IMR-90 (cell line): ENCODE measurements at regions not wholly inside any gene's neighbourhood (a gene's known extent, or its start where the extent isn't known, plus 50 kb on each side); places are given as distances from the start of the nearest gene placed in this dataset.

ENCODE experiments used
- ATAC-seq: fragments of 200-7000 bp; cut with Tn5 transposase; 2 replicates; pipeline ENCODE4 v1.9.1; 2020; ENCODE audit warnings: low read depth, mild to moderate bottlenecking, moderate library complexity
- BruUV-seq: library from RNA; stranded (reverse); fragments of 400-500 nt; replicated peaks from 2 replicates; lab custom pipeline; 2021; lab: Mats Ljungman, UMichigan
- CTCF ChIA-PET: fragments of 300-600 bp; formaldehyde crosslinking; extraction: SDS; loops from one replicate; lab custom pipeline; 2021; ENCODE audit warnings: antibody characterized with exemption; lab: Yijun Ruan, JAX
- POLR2A ChIA-PET: fragments of 300-600 bp; sonication (Branson Sonifier 250); formaldehyde crosslinking; loops from one replicate; lab custom pipeline; 2022; ENCODE audit warnings: antibody characterized with exemption; ENCODE audit not compliant: unreplicated experiment; lab: Charles Lee
- DNase-seq: peaks from one replicate; pipeline ENCODE4 v3.0.0; 2013
- H2AFZ ChIP-seq: replicated peaks from 2 replicates; pipeline ENCODE3; 2013; ENCODE audit warnings: low read length, mild to moderate bottlenecking; ENCODE audit not compliant: poor library complexity
- H2AK5ac ChIP-seq: 2 replicates; pipeline ENCODE4 v1.6.1; 2013; ENCODE audit warnings: low read depth, low read length, inconsistent platforms
- H2AK9ac ChIP-seq: replicated peaks from 2 replicates; pipeline ENCODE3; 2013; ENCODE audit warnings: mild to moderate bottlenecking, low read depth, low read length, moderate library complexity; ENCODE audit not compliant: poor library complexity
- H2BK120ac ChIP-seq: 2 replicates; pipeline ENCODE4 v1.6.1; 2013; ENCODE audit warnings: low read depth, low read length, inconsistent platforms
- H2BK15ac ChIP-seq: 3 replicates; pipeline ENCODE4 v1.6.1; 2013; ENCODE audit warnings: low read depth, low read length, inconsistent platforms
- H2BK20ac ChIP-seq: 2 replicates; pipeline ENCODE4 v1.6.1; 2013; ENCODE audit warnings: low read depth, mild to moderate bottlenecking, inconsistent platforms, low read length, moderate library complexity
- H2BK5ac ChIP-seq: 2 replicates; pipeline ENCODE4 v1.6.1; 2013; ENCODE audit warnings: mild to moderate bottlenecking, low read depth, low read length, inconsistent platforms; ENCODE audit not compliant: poor library complexity, severe bottlenecking
- H3K14ac ChIP-seq: replicated peaks from 2 replicates; pipeline ENCODE4 v1.6.1; 2013; ENCODE audit warnings: low read depth, low read length, inconsistent platforms
- H3K18ac ChIP-seq: 2 replicates; pipeline ENCODE4 v1.6.1; 2013; ENCODE audit warnings: low read depth, low read length, control low read depth
- H3K23ac ChIP-seq: 2 replicates; pipeline ENCODE4 v1.6.1; 2013; ENCODE audit warnings: low read depth, low read length, inconsistent platforms
- H3K27ac ChIP-seq: 2 replicates; pipeline ENCODE4 v1.5.1; 2013; ENCODE audit warnings: mild to moderate bottlenecking, control low read depth, low read length; ENCODE audit not compliant: insufficient read depth
- H3K27me3 ChIP-seq: 2 replicates; pipeline ENCODE4 v1.6.1; 2013; ENCODE audit warnings: low read length; ENCODE audit not compliant: control insufficient read depth, insufficient read depth
- H3K36me3 ChIP-seq: 2 replicates; pipeline ENCODE4 v1.6.1; 2013; ENCODE audit warnings: low read length, mixed read lengths; ENCODE audit not compliant: control insufficient read depth, insufficient read depth
- H3K4ac ChIP-seq: 2 replicates; pipeline ENCODE4 v1.6.1; 2013; ENCODE audit warnings: low read depth, low read length, inconsistent platforms
- H3K4me1 ChIP-seq: 2 replicates; pipeline ENCODE4 v1.6.1; 2013; ENCODE audit warnings: low read length, mixed read lengths; ENCODE audit not compliant: control insufficient read depth, insufficient read depth
- H3K4me2 ChIP-seq: 2 replicates; pipeline ENCODE4 v1.6.1; 2013; ENCODE audit warnings: low read depth, mild to moderate bottlenecking, control low read depth, low read length, moderate library complexity
- H3K4me3 ChIP-seq: 2 replicates; pipeline ENCODE4 v1.5.1; 2013; ENCODE audit warnings: low read depth, mild to moderate bottlenecking, control low read depth, low read length, moderate library complexity; ENCODE audit not compliant: insufficient read depth
- H3K56ac ChIP-seq: 2 replicates; pipeline ENCODE4 v1.6.1; 2013; ENCODE audit warnings: low read length, inconsistent platforms; ENCODE audit not compliant: insufficient read depth; ENCODE audit errors: extremely low read depth
- H3K79me1 ChIP-seq, 2 experiments: 2 replicates each; pipeline ENCODE4 v1.6.1; 2013; ENCODE audit warnings: low read length in 2 of 2, inconsistent platforms in 1 of 2, low read depth in 1 of 2
- H3K9ac ChIP-seq: 2 replicates; pipeline ENCODE4 v1.6.1; 2013; ENCODE audit warnings: low read depth, low read length, control low read depth
- H3K9me1 ChIP-seq: 2 replicates; pipeline ENCODE4 v1.6.1; 2013; ENCODE audit warnings: low read length, inconsistent platforms; ENCODE audit not compliant: insufficient read depth
- H3K9me3 ChIP-seq: 2 replicates; pipeline ENCODE4 v1.6.1; 2013; ENCODE audit warnings: low read length; ENCODE audit not compliant: control insufficient read depth, insufficient read depth
- H4K20me1 ChIP-seq: 2 replicates; pipeline ENCODE4 v1.6.1; 2013; ENCODE audit warnings: low read length, inconsistent platforms; ENCODE audit not compliant: insufficient read depth
- H4K5ac ChIP-seq: 2 replicates; pipeline ENCODE4 v1.6.1; 2013; ENCODE audit warnings: mild to moderate bottlenecking, low read depth, low read length, control low read depth
- H4K8ac ChIP-seq, 2 experiments: 2 replicates each; pipeline ENCODE4 v1.6.1; 2013; ENCODE audit warnings: low read depth in 2 of 2, low read length in 2 of 2, control low read depth in 1 of 2, inconsistent platforms in 1 of 2
- H4K91ac ChIP-seq: 2 replicates; pipeline ENCODE4 v1.6.1; 2013; ENCODE audit warnings: low read depth, low read length, inconsistent platforms; ENCODE audit not compliant: insufficient read depth
- CEBPB ChIP-seq: IDR thresholded peaks from 2 replicates; pipeline ENCODE4 v1.6.1; 2012; ENCODE audit warnings: low read depth, low read length, improper control_type of control experiment
- FOS ChIP-seq: fragments of 150-350 bp; IDR thresholded peaks from 2 replicates; pipeline ENCODE4 v1.6.1; 2016; ENCODE audit warnings: low read depth, low read length
- MAZ ChIP-seq: IDR thresholded peaks from 2 replicates; pipeline ENCODE4 v1.6.1; 2012; ENCODE audit warnings: low read depth, mild to moderate bottlenecking, low read length, improper control_type of control experiment, moderate library complexity, borderline replicate concordance
- POLR2A ChIP-seq: IDR thresholded peaks from 2 replicates; pipeline ENCODE4 v1.6.1; 2012; ENCODE audit warnings: mild to moderate bottlenecking, low read depth, low read length
- RAD21 ChIP-seq: IDR thresholded peaks from 2 replicates; pipeline ENCODE4 v1.6.1; 2012; ENCODE audit warnings: low read length, improper control_type of control experiment
- RCOR1 ChIP-seq: IDR thresholded peaks from 2 replicates; pipeline ENCODE4 v1.6.1; 2012; ENCODE audit warnings: mild to moderate bottlenecking, low read length, improper control_type of control experiment; ENCODE audit not compliant: insufficient replicate concordance
- RFX5 ChIP-seq: IDR thresholded peaks from 2 replicates; pipeline ENCODE4 v1.8.0; 2012; ENCODE audit warnings: low read depth, mild to moderate bottlenecking, low read length, moderate library complexity
- SMC3 ChIP-seq: fragments of 150-350 bp; IDR thresholded peaks from 2 replicates; pipeline ENCODE4 v1.6.1; 2016; ENCODE audit warnings: low read depth, mild to moderate bottlenecking, antibody characterized with exemption, low read length, moderate library complexity
- WGBS, 2 experiments: methylation state at CpG; one replicate each; pipeline versions ENCODE4 v1.1.5 to v1.1.7; 2013; ENCODE audit warnings: missing lambda C conversion rate in 2 of 2; ENCODE audit not compliant: insufficient read length in 1 of 2; ENCODE audit errors: extremely low coverage in 2 of 2; 5-methylcytosine and 5-hydroxymethylcytosine counted together
- dilution Hi-C: fragments of 300-500 bp; cut with HindIII; formaldehyde crosslinking; loops from one replicate; pipeline ENCODE4 v1.14.3; 2018; ENCODE audit warnings: low sequenced_read_pairs; ENCODE audit not compliant: unreplicated experiment
- in situ Hi-C: fragments of 300-500 bp; cut with MboI; formaldehyde crosslinking; loops from 3 replicates; pipeline ENCODE4 v1.14.3; 2019; ENCODE audit warnings: low sequenced_read_pairs, inconsistent platforms, mixed read lengths
- intact Hi-C: fragments of 100-400 bp; cut with micrococcal nuclease; formaldehyde crosslinking; loops from 2 replicates; pipeline ENCODE4 v1.10.0; 2022
- TF ChIP-seq, protein P1 (sequence below): fragments of 150-350 bp; IDR thresholded peaks from 2 replicates; pipeline ENCODE4 v1.6.1; 2017; ENCODE audit warnings: mild to moderate bottlenecking, antibody characterized with exemption, low read length, low read depth
- TF ChIP-seq, protein P2 (sequence below): fragments of 150-350 bp; IDR thresholded peaks from 2 replicates; pipeline ENCODE4 v1.6.1; 2016; ENCODE audit warnings: low read depth, mild to moderate bottlenecking, low read length, moderate library complexity, borderline replicate concordance

DNA sequence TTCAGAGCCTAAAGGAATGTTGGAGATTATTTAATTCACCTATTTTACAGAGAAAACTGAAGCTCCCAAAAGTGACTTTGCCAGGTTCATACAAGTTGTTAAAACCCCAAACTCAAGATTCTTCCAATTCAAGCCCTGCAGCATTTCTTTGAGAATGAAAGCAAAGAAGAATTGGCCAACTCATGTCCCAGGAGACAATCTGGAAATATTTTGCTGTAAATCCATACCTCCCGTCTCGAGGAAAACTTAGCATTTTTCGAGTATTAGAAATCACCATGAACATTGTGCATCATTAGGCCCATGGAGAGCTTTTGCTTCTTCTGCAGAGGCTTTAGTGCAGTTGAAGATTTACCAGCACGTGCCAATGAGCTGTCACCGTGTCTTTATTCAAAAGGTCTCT is 176.4 kb upstream of the KCNJ16 start:
- ChIA-PET CTCF (no interaction called here), POLR2A (no interaction called here)
- in situ Hi-C loops (no loop called here), intact Hi-C loops (no loop called here), dilution Hi-C loops (no loop called here)
- Histone ChIP-seq H3K27me3 (no peaks in the 10 kb centered on the region), H4K20me1 (no peaks in the 10 kb centered on the region), H3K27ac (no peak overlapping the region), H2AFZ (no peak overlapping the region), H3K18ac (no peak overlapping the region), H3K23ac (no peak overlapping the region), H3K9ac (no peak overlapping the region), H3K4me1 (peaks cover 3% of the 10 kb centered on the region; the same call in 1 of the 2 replicates), H3K4me3 (no peak overlapping the region), H3K9me3 (no peaks in the 10 kb centered on the region), H4K8ac (no peak overlapping the region), H3K36me3 (no peaks in the 10 kb centered on the region), H3K79me1 (no peaks in the 10 kb centered on the region), H3K56ac (no peak overlapping the region), H3K9me1 (no peaks in the 10 kb centered on the region), H3K4ac (no peak overlapping the region), H4K91ac (no peak overlapping the region), H3K14ac (no peak overlapping the region), H2AK9ac (no peak overlapping the region), H3K4me2 (no peak overlapping the region), H2BK5ac (no peak overlapping the region), H2AK5ac (no peak overlapping the region), H2BK120ac (no peak overlapping the region), H2BK15ac (no peak overlapping the region), H4K5ac (no peak overlapping the region), H2BK20ac (no peak overlapping the region)
- DNase-seq (no peak), ATAC-seq (no peak)
- no TSS peak for BruUV-seq
- TF ChIP-seq FOS (no peak), SMC3 (no peak), RFX5 (no peak), RAD21 (no peak), RCOR1 (no peak), CEBPB (no peak), POLR2A (no peak), MAZ (no peak)
- TF ChIP-seq, protein P1, sequence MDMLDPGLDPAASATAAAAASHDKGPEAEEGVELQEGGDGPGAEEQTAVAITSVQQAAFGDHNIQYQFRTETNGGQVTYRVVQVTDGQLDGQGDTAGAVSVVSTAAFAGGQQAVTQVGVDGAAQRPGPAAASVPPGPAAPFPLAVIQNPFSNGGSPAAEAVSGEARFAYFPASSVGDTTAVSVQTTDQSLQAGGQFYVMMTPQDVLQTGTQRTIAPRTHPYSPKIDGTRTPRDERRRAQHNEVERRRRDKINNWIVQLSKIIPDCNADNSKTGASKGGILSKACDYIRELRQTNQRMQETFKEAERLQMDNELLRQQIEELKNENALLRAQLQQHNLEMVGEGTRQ, result no peak
- TF ChIP-seq, protein P2, sequence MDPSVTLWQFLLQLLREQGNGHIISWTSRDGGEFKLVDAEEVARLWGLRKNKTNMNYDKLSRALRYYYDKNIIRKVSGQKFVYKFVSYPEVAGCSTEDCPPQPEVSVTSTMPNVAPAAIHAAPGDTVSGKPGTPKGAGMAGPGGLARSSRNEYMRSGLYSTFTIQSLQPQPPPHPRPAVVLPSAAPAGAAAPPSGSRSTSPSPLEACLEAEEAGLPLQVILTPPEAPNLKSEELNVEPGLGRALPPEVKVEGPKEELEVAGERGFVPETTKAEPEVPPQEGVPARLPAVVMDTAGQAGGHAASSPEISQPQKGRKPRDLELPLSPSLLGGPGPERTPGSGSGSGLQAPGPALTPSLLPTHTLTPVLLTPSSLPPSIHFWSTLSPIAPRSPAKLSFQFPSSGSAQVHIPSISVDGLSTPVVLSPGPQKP, result no peak
- 100% methylated on average over 4 of the region's 5 CpGs; no CpG with 5 or more reads in 1 of the 2 experiments for WGBS, 2 experiments
